Panc1 (cell line): ENCODE measurements at regions not wholly inside any gene's neighbourhood (a gene's known extent, or its start where the extent isn't known, plus 50 kb on each side); places are given as distances from the start of the nearest gene placed in this dataset.

Source experiments
- ATAC-seq: fragments of 200-7000 bp; cut with Tn5 transposase; 2 replicates; pipeline ENCODE4 v1.9.1; 2020; ENCODE audit warnings: mild to moderate bottlenecking, moderate library complexity
- BruUV-seq: library from RNA; stranded (reverse); fragments of 400-500 nt; replicated peaks from 2 replicates; lab custom pipeline; 2021; lab: Mats Ljungman, UMichigan
- CTCF ChIA-PET: fragments of 300-600 bp; sonication (Branson Sonifier 250); formaldehyde crosslinking; loops from one replicate; lab custom pipeline; 2022; ENCODE audit warnings: antibody characterized with exemption; lab: Charles Lee
- POLR2A ChIA-PET: fragments of 300-600 bp; sonication (Branson Sonifier 250); formaldehyde crosslinking; loops from one replicate; lab custom pipeline; 2022; ENCODE audit warnings: antibody characterized with exemption; lab: Charles Lee
- DNase-seq: peaks from one replicate; pipeline ENCODE4 v3.0.0-alpha.2; 2010; ENCODE audit warnings: low read depth, low spot score
- H3K27ac ChIP-seq: 2 replicates; pipeline ENCODE4 v1.5.1; 2011; ENCODE audit warnings: mild to moderate bottlenecking, low read length, inconsistent platforms
- H3K27me3 ChIP-seq: fragments of 200-500 bp; sonication (Bioruptor generic); 2 replicates; pipeline ENCODE4 v1.6.0; 2014; ENCODE audit warnings: low read length, inconsistent platforms; ENCODE audit not compliant: control insufficient read depth, insufficient read depth
- H3K36me3 ChIP-seq: fragments of 200-500 bp; sonication (Bioruptor generic); 2 replicates; pipeline ENCODE4 v1.5.1; 2014; ENCODE audit warnings: inconsistent platforms, mild to moderate bottlenecking, low read length, moderate library complexity; ENCODE audit not compliant: control insufficient read depth, insufficient read depth
- H3K4me1 ChIP-seq: 2 replicates; pipeline ENCODE4 v1.5.1; 2011; ENCODE audit warnings: inconsistent platforms, mild to moderate bottlenecking, low read length, moderate library complexity; ENCODE audit not compliant: control insufficient read depth, insufficient read depth
- H3K4me3 ChIP-seq, 2 experiments: 2 replicates each; pipeline ENCODE4 v1.5.1; 2011 to 2012; ENCODE audit warnings: low read depth in 2 of 2, low read length in 2 of 2, mild to moderate bottlenecking in 2 of 2, inconsistent platforms in 1 of 2, moderate library complexity in 1 of 2
- H3K9me3 ChIP-seq: fragments of 200-500 bp; sonication (Bioruptor generic); 2 replicates; pipeline ENCODE4 v1.5.1; 2014; ENCODE audit warnings: low read depth, mild to moderate bottlenecking, inconsistent platforms, low read length, moderate library complexity; ENCODE audit not compliant: control insufficient read depth, insufficient read depth
- POLR2AphosphoS5 ChIP-seq: IDR thresholded peaks from 2 replicates; pipeline ENCODE4 v1.6.1; 2012; ENCODE audit warnings: mild to moderate bottlenecking, low read depth, low read length, moderate library complexity
- SIN3A ChIP-seq: IDR thresholded peaks from 2 replicates; pipeline ENCODE4 v1.6.1; 2012; ENCODE audit warnings: low read depth, mild to moderate bottlenecking, low read length, moderate library complexity, borderline replicate concordance; ENCODE audit not compliant: insufficient read depth
- TCF7L2 ChIP-seq: IDR thresholded peaks from 2 replicates; pipeline ENCODE4 v1.6.1; 2011; ENCODE audit warnings: mild to moderate bottlenecking, low read depth, low read length, inconsistent platforms
- in situ Hi-C: cut with HindIII; loops from 2 replicates; pipeline ENCODE4 v1.10.0; 2016; ENCODE audit warnings: low sequenced_read_pairs, low pct_unique_long_range_greater_than_20kb
- intact Hi-C: fragments of 100-400 bp; cut with micrococcal nuclease; formaldehyde crosslinking; loops from one replicate; pipeline ENCODE4 v1.10.0; 2022; ENCODE audit not compliant: unreplicated experiment
- TF ChIP-seq, protein P1 (sequence below): fragments of 450-650 bp; IDR thresholded peaks from 2 replicates; pipeline ENCODE4 v1.5.1; 2017; ENCODE audit warnings: mild to moderate bottlenecking
- TF ChIP-seq, protein P2 (sequence below), 2 experiments: IDR thresholded peaks; 2 replicates each; pipeline ENCODE4 v1.6.1; 2011 to 2012; ENCODE audit warnings: low read depth in 2 of 2, control low read depth in 1 of 2, low read length in 1 of 2, mild to moderate bottlenecking in 1 of 2, moderate library complexity in 1 of 2; ENCODE audit not compliant: insufficient read depth in 1 of 2

DNA sequence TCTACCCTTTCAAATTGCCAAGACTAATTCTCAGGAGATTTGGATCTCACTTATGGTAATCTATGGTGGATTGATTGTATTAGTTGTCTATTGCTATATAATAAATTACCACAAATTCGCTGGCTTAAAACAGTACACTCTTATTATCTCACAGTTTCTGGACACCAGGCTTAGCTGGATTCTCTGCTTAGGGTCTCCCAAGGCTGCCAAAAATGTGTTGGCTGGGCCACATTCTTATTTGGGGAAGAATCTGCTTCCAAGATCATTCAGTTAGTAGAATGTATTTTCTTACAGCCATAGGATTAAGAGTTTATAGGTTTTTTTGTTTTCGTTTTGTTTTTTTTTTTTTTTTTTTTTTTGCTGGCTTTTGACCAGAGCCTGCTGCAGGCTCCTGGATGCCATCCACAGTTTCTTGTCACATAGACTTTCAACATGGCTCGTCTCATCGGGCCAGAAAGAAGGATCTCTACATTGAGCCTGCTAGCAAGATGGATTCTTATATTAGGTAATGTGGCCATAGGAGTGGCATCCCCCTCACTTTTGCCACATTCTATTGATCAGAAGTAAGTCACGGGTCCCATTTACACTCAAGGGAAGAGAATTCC, 415.3 kb downstream of the KIF2B start:
- Histone ChIP-seq H3K4me3 (no peak overlapping the region), H3K36me3 (no peaks in the 10 kb centered on the region), H3K4me1 (no peaks in the 10 kb centered on the region), H3K27me3 (no peaks in the 10 kb centered on the region), H3K27ac (no peak overlapping the region), H3K9me3 (peaks cover 10% of the 10 kb centered on the region)
- no TSS peak for BruUV-seq
- TF ChIP-seq, protein P1, sequence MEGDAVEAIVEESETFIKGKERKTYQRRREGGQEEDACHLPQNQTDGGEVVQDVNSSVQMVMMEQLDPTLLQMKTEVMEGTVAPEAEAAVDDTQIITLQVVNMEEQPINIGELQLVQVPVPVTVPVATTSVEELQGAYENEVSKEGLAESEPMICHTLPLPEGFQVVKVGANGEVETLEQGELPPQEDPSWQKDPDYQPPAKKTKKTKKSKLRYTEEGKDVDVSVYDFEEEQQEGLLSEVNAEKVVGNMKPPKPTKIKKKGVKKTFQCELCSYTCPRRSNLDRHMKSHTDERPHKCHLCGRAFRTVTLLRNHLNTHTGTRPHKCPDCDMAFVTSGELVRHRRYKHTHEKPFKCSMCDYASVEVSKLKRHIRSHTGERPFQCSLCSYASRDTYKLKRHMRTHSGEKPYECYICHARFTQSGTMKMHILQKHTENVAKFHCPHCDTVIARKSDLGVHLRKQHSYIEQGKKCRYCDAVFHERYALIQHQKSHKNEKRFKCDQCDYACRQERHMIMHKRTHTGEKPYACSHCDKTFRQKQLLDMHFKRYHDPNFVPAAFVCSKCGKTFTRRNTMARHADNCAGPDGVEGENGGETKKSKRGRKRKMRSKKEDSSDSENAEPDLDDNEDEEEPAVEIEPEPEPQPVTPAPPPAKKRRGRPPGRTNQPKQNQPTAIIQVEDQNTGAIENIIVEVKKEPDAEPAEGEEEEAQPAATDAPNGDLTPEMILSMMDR, result no peak
- no peak for TF ChIP-seq TCF7L2
- TF ChIP-seq POLR2AphosphoS5, result no peak
- in situ Hi-C loops, result no loop called here
- no peak for ATAC-seq
- intact Hi-C loops, result no loop called here
- CTCF ChIA-PET, result no interaction called here
- POLR2A ChIA-PET, result no interaction called here
- DNase-seq, result no peak

DNA sequence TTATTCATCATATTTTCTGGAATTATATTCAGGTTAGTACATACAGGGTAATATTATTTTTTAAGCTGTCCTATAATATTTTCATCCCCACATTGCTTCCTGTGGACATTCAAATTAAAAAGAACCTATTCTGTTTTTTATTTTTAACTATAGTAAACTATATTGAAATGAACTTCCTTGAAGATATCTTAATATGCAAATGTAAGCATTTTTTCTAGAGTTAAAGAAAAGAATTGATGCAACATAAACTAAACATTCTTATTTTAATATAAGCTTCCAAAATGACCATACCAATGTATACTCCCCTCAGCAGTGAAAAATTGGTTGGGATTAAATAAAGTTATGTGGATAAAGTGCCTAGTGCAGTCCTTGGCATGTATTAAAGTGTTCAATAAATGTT, 416.6 kb downstream of the KIF2B start:
- POLR2A ChIA-PET, result no interaction called here
- in situ Hi-C loops, result no loop called here

More for the DNA sequence above, 416.6 kb downstream of the KIF2B start:
- CTCF ChIA-PET, result no interaction called here
- Histone ChIP-seq H3K27ac (no peak overlapping the region), H3K27me3 (no peaks in the 10 kb centered on the region), H3K4me3 (no peak overlapping the region), H3K36me3 (no peaks in the 10 kb centered on the region), H3K4me1 (no peaks in the 10 kb centered on the region), H3K9me3 (peaks cover 10% of the 10 kb centered on the region)
- intact Hi-C loops, result no loop called here
- ATAC-seq (no peak), DNase-seq (no peak)
- BruUV-seq, result no TSS peak
- no peak for TF ChIP-seq SIN3A
- TF ChIP-seq, protein P1, result no peak
- TF ChIP-seq, protein P2, sequence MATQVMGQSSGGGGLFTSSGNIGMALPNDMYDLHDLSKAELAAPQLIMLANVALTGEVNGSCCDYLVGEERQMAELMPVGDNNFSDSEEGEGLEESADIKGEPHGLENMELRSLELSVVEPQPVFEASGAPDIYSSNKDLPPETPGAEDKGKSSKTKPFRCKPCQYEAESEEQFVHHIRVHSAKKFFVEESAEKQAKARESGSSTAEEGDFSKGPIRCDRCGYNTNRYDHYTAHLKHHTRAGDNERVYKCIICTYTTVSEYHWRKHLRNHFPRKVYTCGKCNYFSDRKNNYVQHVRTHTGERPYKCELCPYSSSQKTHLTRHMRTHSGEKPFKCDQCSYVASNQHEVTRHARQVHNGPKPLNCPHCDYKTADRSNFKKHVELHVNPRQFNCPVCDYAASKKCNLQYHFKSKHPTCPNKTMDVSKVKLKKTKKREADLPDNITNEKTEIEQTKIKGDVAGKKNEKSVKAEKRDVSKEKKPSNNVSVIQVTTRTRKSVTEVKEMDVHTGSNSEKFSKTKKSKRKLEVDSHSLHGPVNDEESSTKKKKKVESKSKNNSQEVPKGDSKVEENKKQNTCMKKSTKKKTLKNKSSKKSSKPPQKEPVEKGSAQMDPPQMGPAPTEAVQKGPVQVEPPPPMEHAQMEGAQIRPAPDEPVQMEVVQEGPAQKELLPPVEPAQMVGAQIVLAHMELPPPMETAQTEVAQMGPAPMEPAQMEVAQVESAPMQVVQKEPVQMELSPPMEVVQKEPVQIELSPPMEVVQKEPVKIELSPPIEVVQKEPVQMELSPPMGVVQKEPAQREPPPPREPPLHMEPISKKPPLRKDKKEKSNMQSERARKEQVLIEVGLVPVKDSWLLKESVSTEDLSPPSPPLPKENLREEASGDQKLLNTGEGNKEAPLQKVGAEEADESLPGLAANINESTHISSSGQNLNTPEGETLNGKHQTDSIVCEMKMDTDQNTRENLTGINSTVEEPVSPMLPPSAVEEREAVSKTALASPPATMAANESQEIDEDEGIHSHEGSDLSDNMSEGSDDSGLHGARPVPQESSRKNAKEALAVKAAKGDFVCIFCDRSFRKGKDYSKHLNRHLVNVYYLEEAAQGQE (IDR thresholded peaks at IDR 0.05; ENCODE audit: insufficient read depth in 1 of 2, low read depth in 2 of 2, low read length in 1 of 2), result no peak
- no peak for TF ChIP-seq TCF7L2
- TF ChIP-seq POLR2AphosphoS5, result no peak
